ENCODE measurements at regions not wholly inside any gene's neighbourhood (a gene's known extent, or its start where the extent isn't known, plus 50 kb on each side); places are given as distances from the start of the nearest gene placed in this dataset.

GRCh38 chr3:35849496-35849895 is 210.2 kb downstream of the ARPP21 start:
- DNase-seq: no peak

- DNase-seq: no peak
These were observed 210.6 kb downstream of the ARPP21 start for GRCh38 chr3:35849963-35850362.

GRCh38 chr3:35857004-35857403 is 217.7 kb downstream of the ARPP21 start:
- no peak for DNase-seq

- DNase-seq: no peak
These were observed 222.7 kb downstream of the ARPP21 start for GRCh38 chr3:35862057-35862456.

GRCh38 chr3:35864871-35865270 is 225.5 kb downstream of the ARPP21 start:
- DNase-seq: no peak

- DNase-seq: no peak
These were observed 228.5 kb downstream of the ARPP21 start for GRCh38 chr3:35867791-35868190.

GRCh38 chr3:35871009-35871408 is 231.7 kb downstream of the ARPP21 start:
- no peak for DNase-seq

- DNase-seq: no peak
These were observed 244.6 kb downstream of the ARPP21 start for GRCh38 chr3:35883929-35884328.

GRCh38 chr3:35894735-35895134 is 255.4 kb downstream of the ARPP21 start:
- DNase-seq: no peak

DNA sequence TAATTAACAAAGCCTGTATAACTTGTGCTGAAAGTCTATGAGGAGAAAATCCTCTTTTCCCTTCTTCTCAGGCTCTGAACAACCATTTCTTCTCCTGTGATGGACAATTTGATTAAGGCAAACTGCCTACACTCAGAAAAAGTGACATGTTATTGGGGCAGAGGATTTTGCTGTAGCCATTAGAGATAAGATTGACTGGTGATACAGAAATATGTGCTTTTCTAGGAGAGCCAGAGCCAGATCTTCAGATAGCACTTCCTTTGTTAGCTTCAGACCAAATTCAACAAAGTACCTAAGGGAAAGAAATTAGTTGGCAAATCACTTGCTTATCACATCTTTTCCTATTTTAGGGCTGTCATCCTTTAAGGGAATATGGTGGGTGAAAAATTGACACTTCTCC is 259.9 kb downstream of the ARPP21 start:
- DNase-seq: no peak

GRCh38 chr3:35900079-35900478 is 260.8 kb downstream of the ARPP21 start:
- no peak for DNase-seq

- peak; percentile 78 to 81 for DNase-seq
These were observed 269.3 kb downstream of the ARPP21 start for GRCh38 chr3:35908366-35909232.

- no peak for DNase-seq
These were observed 279.8 kb downstream of the ARPP21 start for GRCh38 chr3:35919160-35919559.

GRCh38 chr3:35921718-35922117 is 282.4 kb downstream of the ARPP21 start:
- DNase-seq: no peak

- DNase-seq: peak; percentile 19 to 24
These were observed 284.7 kb downstream of the ARPP21 start for GRCh38 chr3:35924070-35924469.

DNA sequence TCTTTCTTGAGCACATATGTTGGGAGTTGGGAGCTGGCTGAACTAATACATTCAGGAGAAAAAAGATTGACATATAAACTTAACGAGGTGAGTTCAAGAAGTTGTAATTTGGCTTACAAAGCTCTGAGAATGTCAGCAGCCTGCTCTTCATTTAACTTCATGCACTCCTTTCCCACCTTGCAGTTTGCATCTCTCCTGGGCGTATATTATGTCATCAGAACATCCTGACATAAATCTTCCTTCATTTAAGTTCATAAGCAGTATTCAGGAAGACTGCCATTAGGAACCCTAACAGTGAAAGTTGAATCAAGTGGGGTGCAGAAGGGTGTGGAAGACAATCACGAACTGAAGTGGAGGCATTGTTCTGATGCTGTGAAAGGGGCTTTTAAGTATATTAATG is 288.1 kb downstream of the ARPP21 start:
- no peak for DNase-seq

DNA sequence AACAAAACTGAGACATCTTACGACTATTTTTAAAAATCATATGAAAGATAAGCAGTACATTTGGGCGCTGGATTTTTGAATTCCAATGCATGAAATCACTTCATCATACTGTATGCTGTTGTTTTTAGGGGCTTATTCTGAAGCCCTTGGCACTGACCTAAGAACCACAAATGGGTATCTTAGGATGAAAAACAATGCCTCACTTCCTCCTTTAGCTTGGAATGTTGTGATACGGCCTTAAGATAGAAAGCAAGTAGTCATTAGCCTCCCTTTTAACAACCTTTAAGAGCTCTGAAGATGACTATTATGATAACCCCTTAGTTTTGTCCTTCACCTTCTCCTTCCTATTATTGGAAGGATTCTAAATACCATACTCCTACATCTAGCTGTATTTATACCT is 289.8 kb downstream of the ARPP21 start:
- DNase-seq: no peak

DNA sequence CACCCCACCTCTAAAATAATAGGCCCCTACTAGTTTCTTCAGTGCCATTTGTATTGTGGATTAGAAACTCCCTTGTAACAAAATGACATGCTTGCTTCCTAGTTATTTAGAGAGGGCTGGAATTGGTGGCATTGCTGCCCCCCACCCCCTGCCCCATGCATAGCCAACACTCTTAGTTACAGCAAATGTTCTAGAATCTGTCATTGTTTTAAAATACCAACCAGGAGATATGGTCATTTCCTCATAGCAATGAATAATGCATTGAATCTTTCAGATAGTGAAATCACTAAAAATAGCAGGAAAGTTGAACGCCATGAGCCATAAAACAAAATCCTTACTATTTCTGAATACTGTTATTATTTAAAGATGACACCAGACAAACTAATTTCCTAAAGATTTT is 292.5 kb downstream of the ARPP21 start:
- DNase-seq: no peak

DNA sequence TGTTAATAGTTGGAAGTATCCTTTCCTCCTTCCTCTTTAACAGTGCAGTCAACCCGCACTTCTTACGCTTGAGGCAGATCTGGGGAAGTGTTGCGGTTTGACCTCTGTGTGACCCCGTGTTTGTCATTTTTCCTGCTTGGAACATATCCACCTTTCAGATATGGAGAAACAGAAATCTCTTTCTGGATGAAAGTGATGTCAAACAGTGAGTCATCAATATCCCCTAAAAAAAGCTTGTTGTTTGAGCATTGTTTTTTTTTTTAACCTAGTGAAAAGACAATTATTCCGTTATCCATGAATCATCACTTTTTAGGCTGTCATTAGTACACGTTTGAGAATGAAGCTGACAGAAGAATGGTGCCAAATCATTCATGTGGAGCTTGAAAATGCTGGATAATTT is 293.7 kb downstream of the ARPP21 start:
- peak; percentile 0 to 12 for DNase-seq

DNA sequence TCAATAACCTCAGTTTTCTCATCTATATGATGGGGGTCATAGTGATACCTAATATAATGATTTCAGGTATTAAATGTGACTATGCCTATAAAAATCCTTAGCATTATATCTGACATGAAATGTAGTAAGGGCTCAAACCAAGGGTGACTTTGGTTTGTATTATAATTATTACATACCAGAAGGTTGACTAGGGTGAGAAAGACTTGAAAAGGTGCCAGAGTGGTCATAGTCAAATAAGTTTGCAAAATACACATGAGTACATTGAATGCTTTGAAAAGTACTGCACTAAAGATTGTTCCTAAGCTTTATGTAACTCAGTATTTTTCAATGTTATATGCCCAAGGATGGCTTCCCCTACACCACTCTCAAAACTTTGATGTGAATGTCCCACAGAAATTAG is 297.2 kb downstream of the ARPP21 start:
- no peak for DNase-seq

DNA sequence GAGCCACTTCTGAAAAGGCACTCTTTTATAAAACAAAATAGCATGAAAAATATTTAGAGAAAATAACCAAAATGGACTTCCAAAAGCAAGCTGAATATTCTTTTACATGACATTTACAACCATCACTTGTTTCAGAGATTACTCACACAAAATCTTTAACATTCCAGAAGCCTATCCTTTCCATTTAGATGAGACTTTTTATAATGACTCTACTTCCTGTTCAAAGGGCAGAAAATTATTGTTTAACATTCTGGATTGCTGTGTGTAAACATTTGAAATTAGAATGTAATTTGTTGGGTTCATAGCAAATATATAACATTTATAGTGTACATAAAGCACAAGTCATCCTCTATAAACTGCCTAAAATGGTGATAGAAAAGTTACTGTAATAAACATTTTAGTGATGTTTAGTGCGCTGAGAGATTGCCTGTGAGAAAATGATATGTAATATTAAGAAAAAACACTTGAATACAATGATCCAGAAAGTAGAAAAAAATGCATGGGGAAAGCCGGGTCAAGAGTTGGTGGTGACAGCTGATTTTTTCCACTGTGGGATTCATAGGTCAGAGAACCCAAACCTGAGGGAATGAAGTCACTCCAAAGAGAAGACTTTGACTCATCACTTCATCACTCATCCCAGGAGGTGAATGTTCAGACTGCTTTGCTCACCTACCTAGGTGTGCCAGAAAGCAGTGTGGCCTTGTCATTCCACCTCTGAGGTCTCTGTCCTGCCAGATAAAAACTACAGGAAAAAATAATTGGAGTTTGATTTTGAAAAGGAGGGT is 305.8 kb downstream of the ARPP21 start:
- no peak for DNase-seq

DNA sequence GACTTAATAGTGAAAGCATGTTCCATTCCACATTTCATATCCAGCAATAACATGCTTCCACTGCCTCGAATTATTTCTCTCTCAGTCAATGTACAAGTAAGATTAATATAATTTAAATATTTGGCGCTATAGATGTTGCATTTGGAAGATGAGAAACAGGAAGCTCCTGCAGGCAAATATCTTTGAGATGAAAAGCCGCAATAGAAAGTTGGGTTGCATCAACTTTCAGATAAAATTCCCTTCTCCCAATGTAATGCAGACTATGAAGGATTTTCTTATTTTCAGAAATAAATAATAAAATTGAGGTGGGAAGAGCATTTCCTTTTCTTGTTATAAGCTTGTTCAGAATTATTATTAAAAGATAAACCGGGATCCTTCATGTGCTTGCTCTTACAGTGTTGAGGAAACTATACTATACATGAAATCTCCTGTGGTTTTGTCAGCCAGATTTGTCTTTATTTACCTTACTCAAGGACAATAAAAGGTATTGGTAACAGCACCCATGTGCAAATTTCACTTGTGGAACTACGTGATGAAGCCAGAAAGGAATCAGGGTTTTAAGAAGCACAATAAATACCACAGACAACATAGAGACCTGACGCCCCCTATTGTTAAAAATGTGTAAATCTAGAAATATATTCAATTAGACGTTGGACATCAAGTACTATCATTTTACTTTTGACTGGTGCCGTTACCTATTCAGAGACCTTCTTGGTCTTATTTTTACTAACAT is 307.0 kb downstream of the ARPP21 start:
- DNase-seq: peak; percentile 34 to 39

DNA sequence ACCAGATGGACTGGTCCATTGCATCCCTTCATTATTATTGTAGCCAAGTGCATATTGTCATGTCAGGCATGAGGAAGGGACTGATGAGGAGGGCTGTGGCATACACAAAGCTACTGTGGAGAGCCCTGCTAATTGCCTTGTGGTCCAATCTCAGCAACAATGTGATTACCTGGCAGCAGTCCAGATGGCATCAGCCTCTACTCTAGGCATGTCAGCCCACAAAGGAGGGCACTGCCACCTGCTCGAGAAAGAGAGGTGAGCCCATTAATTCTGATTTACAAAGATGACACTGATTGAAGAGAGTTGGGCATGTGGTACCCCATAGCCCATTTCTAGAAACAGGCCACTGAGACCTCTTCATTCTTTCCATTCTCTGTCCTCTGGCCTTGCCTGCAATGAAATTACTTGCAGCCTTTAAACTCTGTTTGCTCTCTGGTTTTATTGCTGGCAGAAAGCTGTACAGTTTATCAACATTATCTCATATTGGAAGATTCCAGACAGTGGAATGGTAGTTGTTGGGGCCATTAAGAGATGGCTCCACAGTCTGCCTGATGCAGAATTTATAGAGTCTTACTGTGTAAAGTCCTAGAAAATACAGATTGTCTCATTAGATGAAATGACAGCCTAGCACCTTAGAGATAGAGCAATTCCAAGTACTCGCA is 307.7 kb downstream of the ARPP21 start:
- DNase-seq: no peak

Data from NCI-H446 (cell line).